ENCODE measurements at regions not wholly inside any gene's neighbourhood (a gene's known extent, or its start where the extent isn't known, plus 50 kb on each side); places are given as distances from the start of the nearest gene placed in this dataset.
"Not testable (repeated sequence)": the region's sequence is repeated elsewhere in the genome, so short reads cannot be mapped to it uniquely, and the experiment has no call there.

DNA sequence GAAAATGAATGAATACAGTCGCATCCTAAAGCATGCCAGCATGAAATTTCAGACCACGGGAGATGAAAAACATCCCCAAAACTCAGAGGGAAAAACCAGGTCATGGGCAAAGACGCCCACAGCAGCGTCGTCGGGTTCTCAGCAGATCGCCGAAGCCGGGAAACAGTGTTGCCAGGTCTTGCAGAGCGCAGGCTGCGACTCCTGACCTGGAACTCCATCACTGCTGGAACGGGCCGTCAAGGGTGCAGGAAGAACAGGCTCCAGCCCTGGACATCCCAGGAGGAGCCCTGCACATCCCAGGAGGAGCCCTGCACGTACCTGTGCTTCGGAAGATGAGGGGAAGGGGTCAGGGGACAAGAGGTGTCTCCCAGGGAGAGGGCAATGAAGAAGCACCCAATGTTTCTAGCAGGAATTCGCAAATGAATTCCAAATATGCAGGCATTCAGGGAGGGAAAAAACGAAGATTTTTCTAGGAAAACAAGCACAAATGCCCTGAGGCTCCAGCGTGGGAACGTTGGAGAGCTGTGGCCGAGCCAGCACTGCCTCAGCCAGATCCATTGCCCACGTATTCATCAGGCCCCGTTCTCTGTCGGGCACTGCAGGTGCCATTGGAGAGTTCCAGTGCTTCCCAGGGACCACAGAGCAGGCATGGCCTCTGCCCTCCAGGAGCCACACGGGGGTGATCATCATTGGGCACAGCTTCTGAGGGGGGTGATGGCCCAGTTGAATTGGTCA is 1110.4 kb downstream of the BRD1 start:
- Histone ChIP-seq H3K36me3 (replicated peaks; ENCODE audit: insufficient read depth, low read length) (no peaks in the 10 kb centered on the region), H2AFZ (ENCODE audit: low read length) (no peak overlapping the region), H3K9me2 (replicated peaks; ENCODE audit: insufficient read depth, low read length) (no peaks in the 10 kb centered on the region), H3K4me1 (ENCODE audit: low read length) (no peaks in the 10 kb centered on the region), H3K9me3 (replicated peaks; ENCODE audit: insufficient read depth, low read length) (no peaks in the 10 kb centered on the region), H3K9ac (ENCODE audit: low read length) (no peak overlapping the region), H3K79me2 (ENCODE audit: low read length) (no peaks in the 10 kb centered on the region), H3K4me3 (ENCODE audit: low read length) (no peak overlapping the region), H3F3A (ENCODE audit: insufficient read depth, low read length) (no peaks in the 10 kb centered on the region), H3K27me3 (replicated peaks; ENCODE audit: insufficient read depth, low read length) (no peaks in the 10 kb centered on the region), H4K20me1 (ENCODE audit: insufficient read depth, low read length) (no peaks in the 10 kb centered on the region), H3K27ac (ENCODE audit: low read length) (no peak overlapping the region), H3K4me2 (ENCODE audit: low read depth, low read length) (no peak overlapping the region)
- DNase-seq = no peak
- TF ChIP-seq EZH2phosphoT487 (IDR thresholded peaks at IDR 0.05; ENCODE audit: low read length) = no peak
- TF ChIP-seq EZH2 (optimal IDR thresholded peaks at IDR 0.05; ENCODE audit: low read depth, low read length) = no peak
- TF ChIP-seq CTCF (IDR thresholded peaks at IDR 0.05; ENCODE audit: low read length) = no peak

- H3K9me3 ChIP-seq (replicated peaks; ENCODE audit: insufficient read depth, low read length); H3K27me3 ChIP-seq (replicated peaks; ENCODE audit: insufficient read depth, low read length): not testable (repeated sequence)
Observed at GRCh38 chr22:48716154-48716553, 1111.5 kb downstream of the BRD1 start.

GRCh38 chr22:48715511-48715910 is 1112.2 kb downstream of the BRD1 start:
- Histone ChIP-seq H3K9me2 (replicated peaks; ENCODE audit: insufficient read depth, low read length) (no peaks in the 10 kb centered on the region), H3K4me3 (ENCODE audit: low read length) (no peak overlapping the region), H2AFZ (ENCODE audit: low read length) (no peak overlapping the region), H3F3A (ENCODE audit: insufficient read depth, low read length) (no peaks in the 10 kb centered on the region), H3K4me1 (ENCODE audit: low read length) (no peaks in the 10 kb centered on the region), H3K79me2 (ENCODE audit: low read length) (no peaks in the 10 kb centered on the region), H3K9ac (ENCODE audit: low read length) (no peak overlapping the region), H3K9me3 (replicated peaks; ENCODE audit: insufficient read depth, low read length) (no peaks in the 10 kb centered on the region), H3K27ac (ENCODE audit: low read length) (no peak overlapping the region), H3K4me2 (ENCODE audit: low read depth, low read length) (no peak overlapping the region), H3K27me3 (replicated peaks; ENCODE audit: insufficient read depth, low read length) (no peaks in the 10 kb centered on the region), H3K36me3 (replicated peaks; ENCODE audit: insufficient read depth, low read length) (no peaks in the 10 kb centered on the region; the same call in 1 of the 2 replicates), H4K20me1 (ENCODE audit: insufficient read depth, low read length) (no peaks in the 10 kb centered on the region)
- TF ChIP-seq EZH2phosphoT487 (IDR thresholded peaks at IDR 0.05; ENCODE audit: low read length) = no peak
- DNase-seq = no peak

More at GRCh38 chr22:48716154-48716553, 1111.5 kb downstream of the BRD1 start:
- H3K36me3 ChIP-seq (replicated peaks; ENCODE audit: insufficient read depth, low read length); H3F3A ChIP-seq (ENCODE audit: insufficient read depth, low read length); H3K27ac ChIP-seq (ENCODE audit: low read length); H4K20me1 ChIP-seq (ENCODE audit: insufficient read depth, low read length); H3K79me2 ChIP-seq (ENCODE audit: low read length); H3K9me2 ChIP-seq (replicated peaks; ENCODE audit: insufficient read depth, low read length); H3K4me3 ChIP-seq (ENCODE audit: low read length); DNase-seq; H3K9ac ChIP-seq (ENCODE audit: low read length); H2AFZ ChIP-seq (ENCODE audit: low read length); H3K4me1 ChIP-seq (ENCODE audit: low read length); H3K4me2 ChIP-seq (ENCODE audit: low read depth, low read length): not testable (repeated sequence)

- no peaks in the 10 kb centered on the region for H3K79me2 ChIP-seq (ENCODE audit: low read length)
- no peak for DNase-seq
- no peaks in the 10 kb centered on the region for H4K20me1 ChIP-seq (ENCODE audit: insufficient read depth, low read length)
- no peak overlapping the region for H3K4me3 ChIP-seq (ENCODE audit: low read length)
- no peak overlapping the region for H2AFZ ChIP-seq (ENCODE audit: low read length)
- no peaks in the 10 kb centered on the region; the same call in 1 of the 2 replicates for H3K36me3 ChIP-seq (replicated peaks; ENCODE audit: insufficient read depth, low read length)
- H3K4me1 ChIP-seq (ENCODE audit: low read length) = no peaks in the 10 kb centered on the region
- TF ChIP-seq EZH2phosphoT487 (IDR thresholded peaks at IDR 0.05; ENCODE audit: low read length) = no peak
- no peaks in the 10 kb centered on the region for H3K27me3 ChIP-seq (replicated peaks; ENCODE audit: insufficient read depth, low read length)
- no peaks in the 10 kb centered on the region for H3K9me2 ChIP-seq (replicated peaks; ENCODE audit: insufficient read depth, low read length)
- H3K4me2 ChIP-seq (ENCODE audit: low read depth, low read length) = no peak overlapping the region
- no peaks in the 10 kb centered on the region for H3F3A ChIP-seq (ENCODE audit: insufficient read depth, low read length)
- no peak overlapping the region for H3K27ac ChIP-seq (ENCODE audit: low read length)
- no peaks in the 10 kb centered on the region for H3K9me3 ChIP-seq (replicated peaks; ENCODE audit: insufficient read depth, low read length)
- no peak overlapping the region for H3K9ac ChIP-seq (ENCODE audit: low read length)
Observed at GRCh38 chr22:48714231-48714630, 1113.4 kb downstream of the BRD1 start.

Data from MM.1S (cell line).